HG03521 (cell line): ENCODE measurements at regions not wholly inside any gene's neighbourhood (a gene's known extent, or its start where the extent isn't known, plus 50 kb on each side); places are given as distances from the start of the nearest gene placed in this dataset.
"Not testable (repeated sequence)": the region's sequence is repeated elsewhere in the genome, so short reads cannot be mapped to it uniquely, and the experiment has no call there.

Experiments used
- ATAC-seq: cut with Tn5 transposase; IDR thresholded peaks from one replicate; pipeline ENCODE4 v1.9.1; 2021; ENCODE audit warnings: mild to moderate bottlenecking, moderate library complexity; ENCODE audit not compliant: unreplicated experiment

DNA sequence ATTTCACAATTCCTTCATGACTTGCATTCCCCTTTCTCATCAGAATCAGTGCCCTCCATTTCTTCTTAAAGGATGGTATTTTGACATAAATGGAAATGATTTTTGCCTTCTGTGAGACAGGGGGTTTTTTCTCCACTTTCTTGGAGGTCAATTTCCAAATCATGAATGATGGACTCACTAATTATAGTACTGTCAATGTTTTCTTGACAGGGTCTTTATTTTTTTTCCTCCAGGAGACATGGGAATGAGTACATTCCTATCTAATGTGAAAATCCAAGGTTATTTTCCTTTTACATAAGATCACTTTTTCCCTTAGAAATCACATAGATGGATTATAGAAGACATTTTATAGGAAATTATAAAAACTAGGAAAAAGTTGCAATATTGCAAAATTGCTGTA lies 141.7 kb downstream of the SPATA31A6 start:
- not testable (repeated sequence) for ATAC-seq

DNA sequence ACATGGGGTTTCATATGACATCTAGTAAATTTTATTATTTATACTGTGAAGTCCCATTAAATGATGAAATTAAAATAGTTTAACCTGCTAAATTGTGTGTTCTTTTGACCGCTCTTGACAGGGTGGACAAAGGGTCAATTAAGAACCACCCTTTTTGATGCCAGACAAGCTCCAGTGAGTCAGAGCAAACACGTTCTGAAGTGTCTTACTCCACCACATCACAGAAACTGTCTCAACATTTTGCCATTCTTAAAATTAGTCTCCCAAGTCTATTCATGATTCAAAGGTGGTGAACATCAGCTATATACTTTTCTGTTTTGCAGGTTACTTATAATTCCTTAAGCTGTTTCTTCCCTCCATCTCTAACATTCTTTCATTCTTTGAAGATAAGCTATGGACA lies 142.1 kb downstream of the SPATA31A6 start:
- not testable (repeated sequence) for ATAC-seq

DNA sequence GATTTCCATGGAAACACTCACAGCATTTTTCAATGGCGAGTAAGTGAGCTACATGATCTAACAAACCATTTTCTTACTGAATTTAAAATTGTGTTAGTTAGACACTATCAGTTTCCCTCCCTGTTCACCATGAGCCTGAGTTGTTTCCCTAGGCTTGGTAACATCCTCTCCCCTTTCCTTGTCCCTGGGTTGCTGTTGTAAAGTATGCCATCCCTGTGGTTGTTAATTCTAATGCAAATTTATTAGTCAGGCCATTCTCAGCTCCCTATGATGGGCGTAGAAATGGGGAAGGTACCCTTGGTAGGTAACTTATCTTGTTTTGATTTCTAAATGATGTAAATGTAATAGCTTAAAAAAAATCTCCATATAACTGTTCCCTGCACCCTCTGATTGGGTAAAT lies 143.0 kb downstream of the SPATA31A6 start:
- ATAC-seq, result not testable (repeated sequence)

DNA sequence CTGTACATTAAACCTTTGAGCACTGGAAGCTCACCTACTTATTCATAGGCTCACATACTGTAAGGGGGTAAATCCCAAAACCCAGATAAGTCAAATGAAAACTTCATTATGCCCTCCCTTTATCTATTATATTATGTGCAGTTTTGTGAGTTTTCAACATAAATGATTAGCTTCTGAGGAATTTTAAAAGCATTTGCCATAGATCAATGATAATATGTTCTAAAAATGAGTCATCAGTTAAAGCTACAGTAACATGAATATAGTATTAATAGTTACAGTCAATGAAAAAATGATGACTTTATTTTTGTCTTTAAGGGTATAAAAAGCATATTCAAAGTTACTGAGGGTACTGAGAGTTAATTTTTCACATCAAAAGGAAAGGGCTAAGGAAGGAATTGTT lies 151.9 kb downstream of the SPATA31A6 start:
- not testable (repeated sequence) for ATAC-seq

GRCh38 chr9:42335984-42336657 lies 152.7 kb downstream of the SPATA31A6 start:
- ATAC-seq, result not testable (repeated sequence)

- ATAC-seq, result not testable (repeated sequence)
Observed at GRCh38 chr9:42338275-42338674, 154.8 kb downstream of the SPATA31A6 start.

DNA sequence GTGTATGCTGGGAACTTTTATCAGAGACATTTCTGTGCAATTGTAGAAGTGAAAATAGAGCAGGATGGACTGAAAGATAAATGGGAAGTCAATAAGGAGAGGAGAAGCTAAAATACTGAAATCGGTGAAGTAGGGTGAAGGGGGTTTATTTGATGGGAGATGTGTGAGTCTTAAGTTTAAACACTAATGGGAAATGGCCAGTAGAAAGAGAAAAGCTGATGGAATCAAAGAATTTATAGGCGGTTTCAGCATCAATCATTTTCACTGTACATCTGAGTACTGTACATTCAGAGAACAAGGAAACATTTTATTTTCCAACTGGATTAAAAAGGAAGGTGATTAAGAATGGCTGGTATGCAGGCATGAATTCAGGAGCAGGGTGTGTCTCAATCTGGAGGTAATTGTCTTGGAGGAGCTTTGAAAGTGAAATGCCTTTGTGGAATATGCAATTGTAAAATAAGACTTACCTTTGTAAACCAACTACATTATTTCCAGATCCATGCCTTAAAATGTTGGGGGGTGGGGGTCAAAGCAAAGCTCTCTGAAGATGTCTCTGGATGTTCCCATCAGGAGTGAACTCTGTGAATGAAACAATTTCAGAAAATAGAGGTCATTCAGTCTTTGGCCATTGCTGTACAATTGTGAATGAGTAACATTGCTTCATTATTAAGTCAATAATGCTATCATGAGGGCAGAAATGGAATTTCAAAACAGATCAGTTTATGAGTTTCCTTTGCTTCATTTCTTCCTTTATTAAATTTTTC lies 156.4 kb downstream of the SPATA31A6 start:
- ATAC-seq, result not testable (repeated sequence)

- not testable (repeated sequence) for ATAC-seq
Observed at GRCh38 chr9:42340435-42340723, 156.9 kb downstream of the SPATA31A6 start.

GRCh38 chr9:42341860-42342259 lies 158.4 kb downstream of the SPATA31A6 start:
- not testable (repeated sequence) for ATAC-seq

DNA sequence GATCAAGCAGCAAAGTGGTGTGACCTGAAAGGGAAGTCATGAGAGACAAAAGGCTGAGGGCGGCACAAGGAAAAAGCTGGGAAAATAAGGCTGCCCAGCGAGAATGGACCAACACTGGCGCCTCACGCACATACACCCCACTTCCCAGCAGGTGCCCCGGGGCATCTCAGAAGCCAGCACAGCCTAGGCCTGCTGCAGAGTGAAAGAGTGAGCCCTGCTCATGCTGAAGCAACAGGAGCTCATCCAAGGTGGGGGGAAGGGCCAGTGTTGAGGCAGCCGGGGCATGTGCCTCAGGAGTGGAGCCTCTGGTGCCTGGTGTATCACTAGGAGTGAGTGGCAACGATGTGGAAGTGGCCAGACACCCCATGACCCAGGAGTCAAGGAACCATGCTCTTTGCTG lies 158.8 kb downstream of the SPATA31A6 start:
- not testable (repeated sequence) for ATAC-seq

DNA sequence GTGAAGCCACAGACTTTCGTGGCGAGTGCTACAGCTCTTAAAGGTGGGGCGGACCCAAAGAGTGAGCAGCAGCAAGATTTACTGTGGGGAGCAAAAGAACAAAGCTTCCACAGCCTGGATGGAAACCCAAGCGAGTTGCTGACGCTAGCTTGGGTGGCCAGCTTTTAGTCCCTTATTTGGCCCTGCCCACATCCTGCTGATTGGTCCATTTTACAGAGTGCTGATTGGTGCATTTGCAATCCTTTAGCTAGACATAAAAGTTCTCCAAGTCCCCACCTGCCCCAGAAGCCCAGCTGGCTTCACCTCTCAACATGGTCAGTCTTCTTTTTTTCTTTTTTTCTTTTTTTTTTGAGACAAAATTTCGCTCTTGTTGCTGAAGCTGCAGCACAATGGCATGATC lies 161.0 kb downstream of the SPATA31A6 start:
- not testable (repeated sequence) for ATAC-seq

GRCh38 chr9:42346916-42347315 lies 163.5 kb downstream of the SPATA31A6 start:
- not testable (repeated sequence) for ATAC-seq

- ATAC-seq, result not testable (repeated sequence)
Observed at GRCh38 chr9:42349181-42349580, 165.7 kb downstream of the SPATA31A6 start.

DNA sequence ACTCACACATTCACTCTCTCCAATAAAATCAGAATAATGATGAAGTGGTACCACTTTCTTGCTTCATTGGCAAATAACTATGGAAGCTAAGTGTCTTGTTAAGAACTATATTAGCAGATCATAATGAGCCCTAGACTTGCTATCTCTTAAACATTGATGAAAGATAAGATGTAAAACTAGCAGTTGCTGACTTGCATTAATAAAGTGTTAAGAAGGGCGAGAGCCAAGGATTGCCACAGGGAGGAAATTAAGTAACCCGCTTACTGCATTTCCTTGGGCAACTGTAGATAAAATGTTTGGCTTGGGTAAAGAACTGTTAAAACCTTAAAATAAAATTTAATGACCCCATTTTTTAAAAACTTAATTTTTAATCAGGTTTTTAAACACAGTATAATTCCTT lies 167.0 kb downstream of the SPATA31A6 start:
- ATAC-seq, result not testable (repeated sequence)

DNA sequence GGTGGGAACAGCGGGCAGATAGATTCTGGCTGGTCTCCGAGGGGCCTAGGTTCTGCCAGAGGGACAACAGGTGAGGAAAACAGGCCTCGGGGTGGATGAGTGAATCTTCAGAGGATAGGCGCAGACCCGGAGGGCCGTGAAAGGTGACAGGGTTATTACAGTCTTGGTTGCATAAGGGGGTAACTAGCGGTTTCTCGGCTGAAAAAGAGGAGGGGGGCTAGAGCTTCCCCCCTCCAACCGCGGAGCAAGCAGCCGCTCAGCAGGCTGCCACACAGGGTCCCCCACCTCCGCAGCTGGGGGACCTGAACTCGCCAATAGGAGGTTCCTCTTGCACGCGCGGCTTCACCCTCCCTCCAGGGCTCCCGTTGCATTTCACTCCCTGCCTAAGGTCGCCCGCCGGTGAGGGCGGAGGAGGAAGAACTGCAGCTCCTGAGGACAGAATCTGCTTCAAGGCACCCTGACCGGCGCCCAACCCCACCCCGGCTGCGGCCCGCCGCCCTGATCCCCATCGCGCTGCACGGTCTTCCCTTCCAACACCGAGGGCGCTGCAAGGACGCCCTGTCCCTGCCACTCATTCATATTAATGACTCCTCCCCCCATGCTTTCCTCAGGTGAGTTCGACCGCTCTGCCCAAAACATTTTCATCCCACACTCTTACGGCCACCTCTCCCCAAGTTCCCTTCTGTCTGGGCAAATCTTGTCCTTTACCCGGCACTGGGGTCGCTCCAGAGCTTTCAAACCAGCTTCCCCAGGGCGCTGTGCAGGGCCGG lies 174.3 kb downstream of the SPATA31A6 start:
- ATAC-seq, result not testable (repeated sequence)

GRCh38 chr9:42358626-42359247 lies 175.3 kb downstream of the SPATA31A6 start:
- ATAC-seq, result not testable (repeated sequence)

- ATAC-seq, result not testable (repeated sequence)
Observed at GRCh38 chr9:42364410-42365243, 181.2 kb downstream of the SPATA31A6 start.

GRCh38 chr9:42365244-42365945 lies 181.9 kb downstream of the SPATA31A6 start:
- peak; percentile 92 for ATAC-seq

GRCh38 chr9:42368279-42368881 lies 184.9 kb downstream of the SPATA31A6 start:
- ATAC-seq, result not testable (repeated sequence)
